MM.1S (cell line): ENCODE measurements at regions not wholly inside any gene's neighbourhood (a gene's known extent, or its start where the extent isn't known, plus 50 kb on each side); places are given as distances from the start of the nearest gene placed in this dataset.

ENCODE experiments used
- EZH2 ChIP-seq: fragments of 300-600 bp; sonication (generic); optimal IDR thresholded peaks from 2 replicates; pipeline ENCODE3; 2017; ENCODE audit warnings: low read depth, mild to moderate bottlenecking, antibody characterized with exemption, low read length, mixed read lengths
- TF ChIP-seq, protein P1 (sequence below): fragments of 300-600 bp; sonication (generic); IDR thresholded peaks from 2 replicates; pipeline ENCODE4 v1.5.1; 2016; ENCODE audit warnings: antibody characterized with exemption, low read length, mixed read lengths

DNA sequence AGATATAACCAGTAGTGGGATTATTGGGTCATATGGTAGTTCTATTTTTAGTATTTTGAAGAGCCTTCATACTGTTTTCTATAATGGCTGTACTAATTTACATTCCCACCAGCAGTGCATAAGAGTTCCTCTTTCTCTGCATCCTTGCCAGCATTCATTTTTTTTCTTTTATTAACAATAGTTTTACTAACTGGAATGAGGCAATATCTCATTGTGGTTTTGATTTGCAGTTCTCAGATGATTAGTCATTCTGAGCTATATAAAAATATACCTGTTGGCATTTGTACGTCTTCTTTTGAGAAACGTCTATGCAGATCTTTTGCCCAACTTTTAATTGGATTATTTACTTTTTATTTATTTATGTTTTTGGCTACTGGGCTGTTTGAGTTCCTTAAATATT lies 1579.3 kb upstream of the CDH6 start:
- TF ChIP-seq, protein P1, sequence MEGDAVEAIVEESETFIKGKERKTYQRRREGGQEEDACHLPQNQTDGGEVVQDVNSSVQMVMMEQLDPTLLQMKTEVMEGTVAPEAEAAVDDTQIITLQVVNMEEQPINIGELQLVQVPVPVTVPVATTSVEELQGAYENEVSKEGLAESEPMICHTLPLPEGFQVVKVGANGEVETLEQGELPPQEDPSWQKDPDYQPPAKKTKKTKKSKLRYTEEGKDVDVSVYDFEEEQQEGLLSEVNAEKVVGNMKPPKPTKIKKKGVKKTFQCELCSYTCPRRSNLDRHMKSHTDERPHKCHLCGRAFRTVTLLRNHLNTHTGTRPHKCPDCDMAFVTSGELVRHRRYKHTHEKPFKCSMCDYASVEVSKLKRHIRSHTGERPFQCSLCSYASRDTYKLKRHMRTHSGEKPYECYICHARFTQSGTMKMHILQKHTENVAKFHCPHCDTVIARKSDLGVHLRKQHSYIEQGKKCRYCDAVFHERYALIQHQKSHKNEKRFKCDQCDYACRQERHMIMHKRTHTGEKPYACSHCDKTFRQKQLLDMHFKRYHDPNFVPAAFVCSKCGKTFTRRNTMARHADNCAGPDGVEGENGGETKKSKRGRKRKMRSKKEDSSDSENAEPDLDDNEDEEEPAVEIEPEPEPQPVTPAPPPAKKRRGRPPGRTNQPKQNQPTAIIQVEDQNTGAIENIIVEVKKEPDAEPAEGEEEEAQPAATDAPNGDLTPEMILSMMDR = no peak
- no peak for TF ChIP-seq EZH2
